GM12872 (cell line): ENCODE measurements at regions not wholly inside any gene's neighbourhood (a gene's known extent, or its start where the extent isn't known, plus 50 kb on each side); places are given as distances from the start of the nearest gene placed in this dataset.
A peak's percentile ranks its signal among the peaks of the same experiment; 100 is the strongest.

Experiments used
- TF ChIP-seq, protein P1 (sequence below): IDR thresholded peaks from 3 replicates; pipeline ENCODE4 v1.5.1; 2011; ENCODE audit warnings: low read depth, mild to moderate bottlenecking, low read length, moderate library complexity; ENCODE audit not compliant: insufficient read depth

GRCh38 chr6:112522587-112522986 is 175.5 kb downstream of the RFPL4B start:
- TF ChIP-seq, protein P1, sequence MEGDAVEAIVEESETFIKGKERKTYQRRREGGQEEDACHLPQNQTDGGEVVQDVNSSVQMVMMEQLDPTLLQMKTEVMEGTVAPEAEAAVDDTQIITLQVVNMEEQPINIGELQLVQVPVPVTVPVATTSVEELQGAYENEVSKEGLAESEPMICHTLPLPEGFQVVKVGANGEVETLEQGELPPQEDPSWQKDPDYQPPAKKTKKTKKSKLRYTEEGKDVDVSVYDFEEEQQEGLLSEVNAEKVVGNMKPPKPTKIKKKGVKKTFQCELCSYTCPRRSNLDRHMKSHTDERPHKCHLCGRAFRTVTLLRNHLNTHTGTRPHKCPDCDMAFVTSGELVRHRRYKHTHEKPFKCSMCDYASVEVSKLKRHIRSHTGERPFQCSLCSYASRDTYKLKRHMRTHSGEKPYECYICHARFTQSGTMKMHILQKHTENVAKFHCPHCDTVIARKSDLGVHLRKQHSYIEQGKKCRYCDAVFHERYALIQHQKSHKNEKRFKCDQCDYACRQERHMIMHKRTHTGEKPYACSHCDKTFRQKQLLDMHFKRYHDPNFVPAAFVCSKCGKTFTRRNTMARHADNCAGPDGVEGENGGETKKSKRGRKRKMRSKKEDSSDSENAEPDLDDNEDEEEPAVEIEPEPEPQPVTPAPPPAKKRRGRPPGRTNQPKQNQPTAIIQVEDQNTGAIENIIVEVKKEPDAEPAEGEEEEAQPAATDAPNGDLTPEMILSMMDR: no peak

DNA sequence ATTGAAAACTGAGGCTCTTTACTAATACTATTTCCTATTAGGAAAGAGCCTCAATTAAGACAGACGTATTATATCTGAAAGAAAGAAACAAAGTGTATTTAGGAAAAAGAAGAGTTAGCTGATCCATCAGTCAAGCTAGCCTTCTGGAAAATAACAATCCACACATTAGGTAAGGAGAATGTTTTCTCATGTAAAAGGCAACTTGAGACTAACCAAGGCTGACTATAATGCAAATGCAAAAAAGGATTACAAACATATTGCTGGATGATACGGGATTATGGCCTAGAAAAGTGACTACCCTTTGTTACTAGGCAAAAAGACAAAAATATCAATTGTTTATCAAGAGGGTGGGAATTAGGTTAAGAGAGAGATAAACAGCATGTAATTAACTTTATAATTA is 176.9 kb downstream of the RFPL4B start:
- TF ChIP-seq, protein P1: no peak

GRCh38 chr6:112525749-112526148 is 178.6 kb downstream of the RFPL4B start:
- TF ChIP-seq, protein P1: no peak

DNA sequence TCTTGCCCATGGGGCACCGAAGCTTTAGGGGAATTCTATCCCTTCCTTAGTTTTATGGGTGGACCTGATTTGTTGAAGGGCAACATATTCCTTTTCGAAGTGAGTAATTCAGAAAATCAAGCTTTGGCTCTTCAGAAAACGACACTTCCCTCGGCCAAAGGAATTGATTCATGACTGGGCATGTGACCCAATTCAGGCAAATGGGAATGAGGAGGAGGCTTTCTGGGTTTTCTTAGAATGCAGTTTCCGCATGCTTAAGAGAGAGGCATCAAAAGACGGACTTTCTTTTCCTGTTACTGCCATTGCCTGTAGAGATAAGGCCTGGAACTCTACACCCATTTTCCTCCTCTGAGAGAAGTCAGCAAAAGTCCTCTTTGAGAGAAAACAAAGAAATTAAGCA is 179.5 kb downstream of the RFPL4B start:
- TF ChIP-seq, protein P1: no peak

GRCh38 chr6:112535816-112536215 is 188.7 kb downstream of the RFPL4B start:
- TF ChIP-seq, protein P1: no peak

DNA sequence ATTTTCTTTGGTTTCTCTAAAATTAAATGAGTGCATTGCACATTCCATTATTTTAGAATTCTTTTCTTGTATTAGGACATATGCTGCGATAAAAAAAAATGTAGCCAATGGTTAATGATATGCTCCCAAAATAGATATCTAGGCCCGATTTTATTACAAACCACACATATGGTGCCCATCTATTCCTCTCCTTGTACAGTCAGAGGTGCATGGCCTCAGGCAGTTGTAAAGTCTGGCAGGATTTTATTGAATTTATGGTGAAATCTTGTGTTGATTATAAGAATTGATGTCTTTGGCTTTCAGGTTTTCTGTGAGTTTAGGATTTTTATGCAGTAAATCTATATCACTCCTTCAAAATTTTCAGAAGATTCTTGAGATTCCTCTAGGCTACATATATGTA is 192.2 kb downstream of the RFPL4B start:
- TF ChIP-seq, protein P1: no peak

DNA sequence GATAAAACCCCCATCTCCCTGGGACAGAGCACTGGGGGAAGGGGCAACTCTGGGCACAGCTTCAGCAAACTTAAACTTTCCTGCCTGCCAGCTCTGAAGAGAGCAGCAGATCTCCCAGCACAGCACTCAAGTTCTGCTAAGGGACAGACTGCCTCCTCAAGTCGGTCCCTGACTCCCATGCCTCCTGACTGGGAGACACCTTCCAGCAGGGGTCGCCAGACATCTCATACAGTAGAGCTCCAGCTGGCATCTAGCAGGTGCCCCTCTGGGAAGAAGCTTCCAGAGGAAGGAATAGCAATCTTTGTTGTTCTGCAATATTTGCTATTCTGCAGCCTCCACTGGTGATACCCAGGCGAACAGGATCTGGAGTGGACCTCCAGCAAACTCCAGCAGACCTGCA is 194.7 kb downstream of the RFPL4B start:
- TF ChIP-seq, protein P1: peak; percentile 39; the same call in 2 of the 3 replicates

DNA sequence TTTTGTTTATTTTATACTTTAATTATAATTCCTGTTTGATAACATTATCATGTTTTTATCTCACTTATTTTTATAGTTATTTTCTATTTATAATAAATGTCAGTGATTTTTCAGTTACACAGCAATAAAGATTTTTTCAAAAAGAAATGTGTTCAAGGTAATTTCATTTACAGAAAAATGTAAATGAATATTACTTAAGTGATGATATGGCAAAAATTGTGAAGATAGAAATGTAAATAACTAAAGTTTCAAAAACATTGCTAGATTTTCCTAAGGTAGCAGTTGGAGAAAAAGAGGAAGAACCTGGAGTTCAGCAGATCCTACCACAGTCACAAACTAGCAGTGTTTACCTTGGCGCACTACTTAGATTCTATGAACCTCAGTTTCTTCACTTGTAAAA is 202.6 kb downstream of the RFPL4B start:
- TF ChIP-seq, protein P1: no peak
